ENCODE measurements at regions not wholly inside any gene's neighbourhood (a gene's known extent, or its start where the extent isn't known, plus 50 kb on each side); places are given as distances from the start of the nearest gene placed in this dataset.

DNA sequence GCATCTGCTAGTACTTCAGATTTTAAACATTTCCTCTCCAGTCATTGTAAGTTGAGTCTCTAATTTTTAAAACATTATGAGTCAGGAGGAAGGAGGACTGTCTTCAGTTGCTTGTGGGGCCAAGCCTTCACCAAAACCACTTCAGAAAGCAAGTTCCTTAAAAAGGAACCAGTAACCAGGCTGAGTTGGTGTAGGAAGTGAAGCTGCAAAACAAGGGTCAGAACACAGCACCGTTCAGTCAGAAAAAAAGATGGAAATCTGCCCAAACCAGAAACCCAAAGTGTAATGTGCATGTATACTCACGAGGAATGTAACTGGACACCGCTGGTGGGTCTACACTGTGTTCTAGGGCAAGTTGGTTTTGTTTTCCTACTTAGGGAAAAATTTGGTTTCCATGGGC, 402.1 kb downstream of the SETD4 start:
- no peak for TF ChIP-seq CTCF (IDR thresholded peaks at IDR 0.05)
- DNase-seq (ENCODE audit: low spot score) (no peak), ATAC-seq (ENCODE audit: low FRiP score) (no peak)

DNA sequence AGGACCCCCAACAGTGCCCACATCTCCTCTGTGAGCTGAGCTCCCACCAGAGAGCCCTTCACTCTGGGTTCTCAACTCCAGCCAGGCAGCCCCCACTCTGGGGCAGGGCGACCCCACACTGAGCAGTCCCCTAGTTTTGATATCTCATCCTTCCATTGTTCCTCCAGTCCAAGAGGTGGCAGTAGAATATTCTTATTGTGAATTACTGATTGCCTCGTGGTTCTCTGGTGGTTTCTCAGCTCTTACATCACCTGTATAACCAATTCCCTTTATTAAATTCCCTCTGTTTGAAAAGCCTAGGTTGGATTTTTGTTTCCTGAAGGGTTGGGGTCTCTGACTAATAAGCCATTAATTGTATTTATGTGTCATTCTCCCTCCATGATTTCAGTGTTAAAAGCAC, 407.5 kb downstream of the SETD4 start:
- ATAC-seq (ENCODE audit: low FRiP score) (no peak), DNase-seq (ENCODE audit: low spot score) (no peak)
- no peak for TF ChIP-seq CTCF (IDR thresholded peaks at IDR 0.05)

- ATAC-seq (ENCODE audit: low FRiP score) (no peak), DNase-seq (ENCODE audit: low spot score) (no peak)
- no peak for TF ChIP-seq CTCF (IDR thresholded peaks at IDR 0.05)
These were observed 408.1 kb downstream of the SETD4 start for GRCh38 chr21:35652196-35652595.

DNA sequence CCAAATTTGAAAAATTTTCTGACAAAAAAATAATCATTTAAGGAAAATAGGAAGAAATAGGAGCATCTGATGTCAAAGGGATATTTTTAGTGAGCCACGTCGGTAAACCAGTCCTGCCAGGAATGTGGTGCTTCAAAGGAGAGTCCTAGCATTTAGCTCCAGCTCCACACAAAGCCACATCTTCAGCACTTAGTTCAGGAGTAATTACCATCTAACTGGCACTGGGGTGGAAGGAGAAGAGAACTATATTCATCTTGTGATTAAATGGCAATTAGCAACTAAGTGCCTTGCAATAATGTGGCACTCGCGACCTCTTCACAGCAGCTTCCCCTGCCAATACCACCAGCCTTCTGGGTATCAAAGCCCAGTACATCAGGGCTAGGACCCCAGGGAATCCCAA, 409.1 kb downstream of the SETD4 start:
- no peak for ATAC-seq (ENCODE audit: low FRiP score)
- no peak for DNase-seq (ENCODE audit: low spot score)

DNA sequence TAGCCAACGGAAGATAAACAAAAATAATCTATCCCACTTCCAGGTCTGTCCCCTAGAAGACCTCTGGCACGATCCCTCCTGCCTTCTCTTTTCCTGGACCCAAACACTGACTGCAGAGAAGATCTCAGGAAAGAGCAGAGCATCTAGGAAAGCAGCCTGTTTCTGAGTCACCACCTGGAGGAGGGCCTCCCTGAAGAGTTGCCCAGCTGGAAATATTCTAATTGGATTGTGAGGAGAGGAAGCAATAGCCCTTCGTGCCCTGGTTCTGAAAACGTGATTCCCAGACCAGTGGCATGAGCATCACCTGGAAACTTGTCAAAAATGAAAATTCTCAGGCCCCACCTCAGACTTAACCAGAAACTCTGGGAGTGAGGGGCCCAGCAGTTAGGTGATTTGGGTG, 411.1 kb downstream of the SETD4 start:
- no peak for ATAC-seq (ENCODE audit: low FRiP score)

More for the DNA sequence above, 409.1 kb downstream of the SETD4 start:
- TF ChIP-seq CTCF (IDR thresholded peaks at IDR 0.05): no peak

DNA sequence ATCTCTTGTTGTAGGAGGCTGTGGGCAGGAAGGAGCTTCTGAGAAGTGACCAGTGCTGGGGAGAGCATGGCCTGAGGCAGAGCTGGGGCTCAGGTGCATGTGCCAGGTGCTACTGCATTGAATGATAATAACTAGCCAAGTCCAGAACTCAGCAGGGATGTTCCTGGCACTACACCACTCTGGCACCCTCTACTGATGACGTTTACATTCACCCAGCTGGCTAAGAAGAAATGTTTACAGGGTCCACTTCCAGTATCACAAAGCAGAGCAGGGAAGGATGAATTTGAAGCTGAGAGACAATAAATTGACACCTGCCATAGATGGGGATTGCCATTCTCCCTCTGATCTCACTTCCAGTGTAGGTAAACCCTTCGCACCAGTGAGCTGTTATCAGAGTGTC, 411.8 kb downstream of the SETD4 start:
- no peak for DNase-seq (ENCODE audit: low spot score)
- no peak for TF ChIP-seq CTCF (IDR thresholded peaks at IDR 0.05)
- ATAC-seq (ENCODE audit: low FRiP score): no peak

More for the DNA sequence above, 411.1 kb downstream of the SETD4 start:
- no peak for TF ChIP-seq CTCF (IDR thresholded peaks at IDR 0.05)
- DNase-seq (ENCODE audit: low spot score): no peak

- ATAC-seq (ENCODE audit: low FRiP score) (no peak), DNase-seq (ENCODE audit: low spot score) (no peak)
- no peak for TF ChIP-seq CTCF (IDR thresholded peaks at IDR 0.05)
These were observed 413.7 kb downstream of the SETD4 start for GRCh38 chr21:35646606-35647005.
